ENCODE measurements at regions not wholly inside any gene's neighbourhood (a gene's known extent, or its start where the extent isn't known, plus 50 kb on each side); places are given as distances from the start of the nearest gene placed in this dataset.

DNA sequence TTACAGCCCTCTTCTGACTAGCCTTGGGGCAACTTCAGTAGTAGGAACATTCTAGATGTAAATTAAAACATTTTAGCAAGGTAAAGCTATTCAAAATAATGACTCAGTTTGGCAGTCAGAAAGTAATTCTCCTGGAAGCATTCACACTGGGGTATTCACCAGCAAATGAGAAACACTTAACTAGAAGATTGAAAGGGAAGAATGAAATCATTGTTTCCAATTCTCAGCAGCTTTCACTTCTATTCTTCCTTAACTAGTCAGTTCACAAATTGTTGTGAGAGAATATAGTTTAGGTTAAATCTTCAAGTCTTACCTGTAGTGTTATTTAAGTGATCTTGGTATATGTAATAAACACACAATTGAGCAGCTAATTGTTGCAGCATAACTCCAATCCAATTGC, 1135.6 kb upstream of the FAM98A start:
- no peak overlapping the region for H3K4me3 ChIP-seq (ENCODE audit: low read depth, low read length)
- TF ChIP-seq, protein P1, sequence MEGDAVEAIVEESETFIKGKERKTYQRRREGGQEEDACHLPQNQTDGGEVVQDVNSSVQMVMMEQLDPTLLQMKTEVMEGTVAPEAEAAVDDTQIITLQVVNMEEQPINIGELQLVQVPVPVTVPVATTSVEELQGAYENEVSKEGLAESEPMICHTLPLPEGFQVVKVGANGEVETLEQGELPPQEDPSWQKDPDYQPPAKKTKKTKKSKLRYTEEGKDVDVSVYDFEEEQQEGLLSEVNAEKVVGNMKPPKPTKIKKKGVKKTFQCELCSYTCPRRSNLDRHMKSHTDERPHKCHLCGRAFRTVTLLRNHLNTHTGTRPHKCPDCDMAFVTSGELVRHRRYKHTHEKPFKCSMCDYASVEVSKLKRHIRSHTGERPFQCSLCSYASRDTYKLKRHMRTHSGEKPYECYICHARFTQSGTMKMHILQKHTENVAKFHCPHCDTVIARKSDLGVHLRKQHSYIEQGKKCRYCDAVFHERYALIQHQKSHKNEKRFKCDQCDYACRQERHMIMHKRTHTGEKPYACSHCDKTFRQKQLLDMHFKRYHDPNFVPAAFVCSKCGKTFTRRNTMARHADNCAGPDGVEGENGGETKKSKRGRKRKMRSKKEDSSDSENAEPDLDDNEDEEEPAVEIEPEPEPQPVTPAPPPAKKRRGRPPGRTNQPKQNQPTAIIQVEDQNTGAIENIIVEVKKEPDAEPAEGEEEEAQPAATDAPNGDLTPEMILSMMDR (IDR thresholded peaks at IDR 0.05; ENCODE audit: low read depth, low read length), result no peak
- TF ChIP-seq, protein P2, sequence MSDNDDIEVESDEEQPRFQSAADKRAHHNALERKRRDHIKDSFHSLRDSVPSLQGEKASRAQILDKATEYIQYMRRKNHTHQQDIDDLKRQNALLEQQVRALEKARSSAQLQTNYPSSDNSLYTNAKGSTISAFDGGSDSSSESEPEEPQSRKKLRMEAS (IDR thresholded peaks at IDR 0.05; ENCODE audit: low read depth, low read length), result no peak
- TF ChIP-seq POLR2A (IDR thresholded peaks at IDR 0.05; ENCODE audit: extremely low read depth, insufficient read length) (no peak), MYC (IDR thresholded peaks at IDR 0.05; ENCODE audit: low read depth, low read length) (no peak)
- DNase-seq (ENCODE audit: low read depth), result no peak

DNA sequence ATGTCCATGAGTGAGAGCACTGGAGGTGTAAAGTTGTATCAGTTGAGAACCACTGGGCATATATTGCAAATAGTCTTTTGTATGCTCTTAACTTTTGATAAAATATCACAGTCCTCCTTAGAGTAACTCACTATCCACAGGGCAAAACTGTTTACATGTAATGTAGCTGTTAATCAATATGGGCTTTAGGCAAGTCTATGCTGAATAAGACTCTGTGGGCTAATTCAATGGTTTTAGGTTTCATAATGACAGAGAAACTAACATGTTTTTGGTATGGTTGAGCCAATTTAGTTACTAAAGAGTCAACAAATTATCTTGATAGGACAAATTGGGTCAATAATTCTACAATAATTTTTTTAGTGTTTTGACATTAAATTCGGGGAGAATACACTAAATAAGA, 1134.9 kb upstream of the FAM98A start:
- TF ChIP-seq POLR2A (IDR thresholded peaks at IDR 0.05; ENCODE audit: extremely low read depth, insufficient read length) (no peak), MYC (IDR thresholded peaks at IDR 0.05; ENCODE audit: low read depth, low read length) (no peak)
- TF ChIP-seq, protein P2 (IDR thresholded peaks at IDR 0.05; ENCODE audit: low read depth, low read length), result no peak
- TF ChIP-seq, protein P1 (IDR thresholded peaks at IDR 0.05; ENCODE audit: low read depth, low read length), result no peak
- DNase-seq (ENCODE audit: low read depth), result no peak
- no peak overlapping the region for H3K4me3 ChIP-seq (ENCODE audit: low read depth, low read length)

DNA sequence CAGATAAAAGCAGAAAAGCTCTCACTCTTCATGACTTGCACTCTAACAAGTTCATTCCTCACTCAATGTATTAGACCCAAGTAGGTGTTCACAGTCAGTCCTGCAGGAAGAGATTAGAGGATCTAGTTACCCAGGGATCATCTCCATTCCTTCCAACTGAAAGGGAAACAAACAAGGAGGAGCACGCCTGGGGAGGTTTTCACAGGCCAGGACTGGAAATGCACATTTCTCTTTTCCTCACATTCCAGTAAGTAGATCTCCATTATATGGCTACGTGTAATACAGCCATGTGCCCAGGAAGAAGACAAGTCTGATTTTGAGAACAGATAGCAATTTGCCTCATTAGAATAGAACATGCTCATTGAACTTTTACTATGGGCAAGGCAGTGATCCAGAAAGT, 1132.2 kb upstream of the FAM98A start:
- TF ChIP-seq MYC (IDR thresholded peaks at IDR 0.05; ENCODE audit: low read depth, low read length), result no peak
- TF ChIP-seq, protein P2 (IDR thresholded peaks at IDR 0.05; ENCODE audit: low read depth, low read length), result no peak
- TF ChIP-seq POLR2A (IDR thresholded peaks at IDR 0.05; ENCODE audit: extremely low read depth, insufficient read length), result no peak
- TF ChIP-seq, protein P1 (IDR thresholded peaks at IDR 0.05; ENCODE audit: low read depth, low read length), result no peak
- H3K4me3 ChIP-seq (ENCODE audit: low read depth, low read length), result no peak overlapping the region
- no peak for DNase-seq (ENCODE audit: low read depth)

DNA sequence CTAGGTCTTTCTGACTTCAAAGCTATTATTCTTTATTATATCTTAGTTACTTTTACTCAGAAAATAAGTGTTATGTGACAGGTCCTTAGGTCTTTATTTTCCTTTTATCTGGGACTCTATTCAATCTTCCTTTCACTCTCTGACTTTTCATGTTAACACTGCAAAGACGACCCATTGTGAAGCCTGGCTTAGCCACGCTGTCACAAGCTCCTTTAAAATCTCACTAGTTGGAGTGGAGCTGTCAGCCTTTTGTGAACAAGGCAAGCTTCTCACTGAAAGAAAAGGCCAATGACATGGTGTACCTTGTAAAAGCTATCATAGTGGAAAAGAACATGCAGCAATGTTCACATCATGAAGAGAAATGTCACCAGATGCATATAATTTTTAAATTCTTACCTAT, 1130.7 kb upstream of the FAM98A start:
- no peak for DNase-seq (ENCODE audit: low read depth)
- TF ChIP-seq, protein P1 (IDR thresholded peaks at IDR 0.05; ENCODE audit: low read depth, low read length), result no peak
- TF ChIP-seq MYC (IDR thresholded peaks at IDR 0.05; ENCODE audit: low read depth, low read length) (no peak), POLR2A (IDR thresholded peaks at IDR 0.05; ENCODE audit: extremely low read depth, insufficient read length) (no peak)
- TF ChIP-seq, protein P2 (IDR thresholded peaks at IDR 0.05; ENCODE audit: low read depth, low read length), result no peak

DNA sequence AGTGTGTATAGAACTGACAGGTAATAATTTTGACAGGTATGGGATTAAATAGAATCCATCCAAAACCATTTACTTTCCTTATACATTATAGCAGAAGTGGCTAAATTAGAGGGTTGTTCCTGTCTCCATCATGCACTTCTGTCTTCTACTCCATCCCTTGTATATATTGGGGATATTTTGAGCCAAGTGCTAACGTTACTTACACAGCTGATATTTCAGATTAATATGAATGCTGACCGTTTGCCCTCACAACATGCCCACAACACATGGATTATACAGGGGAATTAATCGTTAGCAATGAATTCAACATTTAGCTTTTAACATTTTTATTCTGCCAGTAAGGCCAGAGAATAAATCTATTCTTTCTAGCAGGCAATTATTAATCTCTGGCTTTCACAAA, 1125.0 kb upstream of the FAM98A start:
- no peak for DNase-seq (ENCODE audit: low read depth)
- no peak overlapping the region for H3K4me3 ChIP-seq (ENCODE audit: low read depth, low read length)
- TF ChIP-seq MYC (IDR thresholded peaks at IDR 0.05; ENCODE audit: low read depth, low read length) (no peak), POLR2A (IDR thresholded peaks at IDR 0.05; ENCODE audit: extremely low read depth, insufficient read length) (no peak)
- TF ChIP-seq, protein P1 (IDR thresholded peaks at IDR 0.05; ENCODE audit: low read depth, low read length), result no peak
- TF ChIP-seq, protein P2 (IDR thresholded peaks at IDR 0.05; ENCODE audit: low read depth, low read length), result no peak

More for the DNA sequence above, 1130.7 kb upstream of the FAM98A start:
- no peak overlapping the region for H3K4me3 ChIP-seq (ENCODE audit: low read depth, low read length)

DNA sequence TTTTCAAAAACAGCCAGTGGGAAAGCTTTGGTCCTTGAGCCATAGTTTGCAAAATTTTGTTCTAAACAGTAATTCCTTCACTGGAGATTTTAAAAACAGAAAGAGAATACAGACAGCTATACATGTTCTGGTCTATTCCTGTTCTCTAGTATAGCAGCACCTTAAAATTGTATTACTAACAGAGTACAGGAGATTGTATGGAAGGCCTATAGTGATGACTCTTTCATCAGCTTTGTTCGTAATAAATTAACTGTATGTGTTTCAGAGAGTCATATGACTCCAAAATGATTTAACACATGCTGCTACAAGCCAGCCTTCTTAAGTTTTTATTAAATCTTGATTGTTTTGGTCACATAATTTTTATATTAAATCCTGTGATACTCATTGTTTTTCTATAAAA, 1124.6 kb upstream of the FAM98A start:
- DNase-seq (ENCODE audit: low read depth), result no peak
- H3K4me3 ChIP-seq (ENCODE audit: low read depth, low read length), result no peak overlapping the region
- TF ChIP-seq, protein P2 (IDR thresholded peaks at IDR 0.05; ENCODE audit: low read depth, low read length), result no peak
- TF ChIP-seq, protein P1 (IDR thresholded peaks at IDR 0.05; ENCODE audit: low read depth, low read length), result no peak
- no peak for TF ChIP-seq POLR2A (IDR thresholded peaks at IDR 0.05; ENCODE audit: extremely low read depth, insufficient read length)
- no peak for TF ChIP-seq MYC (IDR thresholded peaks at IDR 0.05; ENCODE audit: low read depth, low read length)
